HG03442 (cell line): ENCODE measurements at regions not wholly inside any gene's neighbourhood (a gene's known extent, or its start where the extent isn't known, plus 50 kb on each side); places are given as distances from the start of the nearest gene placed in this dataset.

Source experiments
- ATAC-seq: cut with Tn5 transposase; IDR thresholded peaks from one replicate; pipeline ENCODE4 v1.9.1; 2021; ENCODE audit warnings: mild to moderate bottlenecking, moderate library complexity; ENCODE audit not compliant: unreplicated experiment

GRCh38 chr18:78390348-78390951 is 589.2 kb upstream of the SALL3 start:
- ATAC-seq = no peak

- no peak for ATAC-seq
Observed at GRCh38 chr18:78390952-78391348, 588.7 kb upstream of the SALL3 start.

DNA sequence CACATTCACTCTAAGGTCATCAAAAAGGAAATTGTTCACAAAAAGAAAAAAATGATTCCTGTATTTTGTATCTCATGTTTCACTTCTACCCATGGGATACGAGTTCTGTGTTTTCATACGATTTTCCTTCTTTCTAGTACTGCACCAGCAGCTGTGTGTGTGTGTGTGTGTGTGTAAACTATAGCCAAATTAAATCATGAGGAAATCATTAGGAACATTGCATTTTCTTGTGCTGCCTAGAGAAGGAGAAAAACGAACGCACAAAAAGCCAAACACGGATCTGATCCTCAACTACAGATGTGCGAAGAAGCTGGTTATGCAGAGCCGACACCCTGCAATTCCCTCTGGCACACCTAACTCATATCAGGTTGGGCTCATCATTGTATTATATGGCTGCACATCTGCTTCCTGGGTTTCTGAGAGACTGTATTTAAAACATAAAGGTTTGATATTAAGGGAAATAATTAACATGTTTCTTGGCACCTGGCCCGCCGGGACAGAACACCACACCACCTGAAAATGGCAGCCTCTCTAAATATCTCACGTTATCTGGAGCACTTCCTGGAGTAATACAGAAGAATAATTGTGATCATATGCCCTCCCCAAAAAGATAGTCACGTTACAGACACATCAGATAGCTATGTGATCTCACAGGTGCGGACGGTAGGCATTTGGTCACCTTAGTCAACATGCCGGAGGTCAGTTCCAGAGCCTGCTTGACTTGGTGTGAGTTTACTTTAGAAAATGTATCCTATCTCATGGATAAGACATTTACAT is 586.3 kb upstream of the SALL3 start:
- no peak for ATAC-seq

DNA sequence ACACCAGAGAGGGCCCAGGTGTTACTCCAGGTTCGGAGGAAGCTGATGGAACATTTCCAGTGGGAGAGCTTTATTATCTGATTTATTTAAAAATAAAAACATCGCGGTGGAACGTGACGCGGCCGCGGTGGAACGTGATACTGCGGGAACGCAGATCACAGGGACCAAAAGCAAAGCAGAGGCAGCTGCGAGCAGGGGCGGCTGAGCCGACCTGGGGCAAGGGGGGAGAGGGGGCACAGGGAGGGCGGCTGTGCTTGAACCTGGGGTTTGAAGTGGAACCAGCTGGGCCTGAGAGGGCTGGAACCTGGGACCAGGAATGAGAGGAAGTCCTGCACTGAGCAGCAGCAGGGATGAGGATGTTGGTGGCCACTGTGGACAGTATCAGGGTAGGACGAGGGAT is 583.5 kb upstream of the SALL3 start:
- ATAC-seq = no peak

- ATAC-seq = no peak
Observed at GRCh38 chr18:78396756-78397155, 582.9 kb upstream of the SALL3 start.

GRCh38 chr18:78399992-78400503 is 579.6 kb upstream of the SALL3 start:
- no peak for ATAC-seq

DNA sequence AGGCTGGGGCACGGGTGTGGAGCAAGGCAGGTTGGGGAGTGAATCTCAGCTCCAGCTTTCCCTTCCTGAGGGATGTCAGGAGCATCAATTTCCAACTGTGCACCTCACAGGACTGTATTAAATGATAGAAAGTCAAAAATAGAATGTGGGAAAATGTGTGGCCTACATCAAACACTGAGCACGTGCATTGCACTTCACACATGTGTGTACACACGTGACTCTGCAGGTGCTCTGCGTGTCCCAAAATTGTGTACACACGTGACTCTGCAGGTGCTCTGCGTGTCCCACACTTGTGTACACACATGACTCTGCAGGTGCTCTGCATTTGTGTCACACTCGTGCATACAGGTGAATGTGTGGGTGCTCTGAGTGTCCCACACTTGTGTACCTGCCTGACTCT is 577.2 kb upstream of the SALL3 start:
- no peak for ATAC-seq

GRCh38 chr18:78402966-78403365 is 576.7 kb upstream of the SALL3 start:
- ATAC-seq = no peak

DNA sequence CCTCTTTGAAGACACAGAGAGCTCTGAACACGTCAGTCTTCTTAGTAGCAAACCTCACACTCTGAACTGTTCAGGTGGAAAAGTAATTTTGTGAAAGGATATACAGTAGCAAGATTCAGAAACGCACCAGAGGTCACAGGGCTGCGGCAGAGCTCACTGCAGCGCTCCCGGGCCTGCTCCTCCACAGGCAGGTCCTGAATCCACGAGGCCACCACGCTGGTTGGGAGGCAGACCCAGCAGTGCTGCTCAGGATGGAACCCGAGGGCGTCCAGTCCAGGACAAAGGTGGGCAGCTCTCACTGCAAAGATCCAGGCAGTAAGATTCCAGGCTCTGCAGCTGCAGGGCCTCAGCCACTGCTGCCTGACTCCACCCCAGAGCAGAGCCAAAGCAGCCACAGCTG is 576.2 kb upstream of the SALL3 start:
- ATAC-seq = no peak

- no peak for ATAC-seq
Observed at GRCh38 chr18:78405763-78406162, 573.9 kb upstream of the SALL3 start.

DNA sequence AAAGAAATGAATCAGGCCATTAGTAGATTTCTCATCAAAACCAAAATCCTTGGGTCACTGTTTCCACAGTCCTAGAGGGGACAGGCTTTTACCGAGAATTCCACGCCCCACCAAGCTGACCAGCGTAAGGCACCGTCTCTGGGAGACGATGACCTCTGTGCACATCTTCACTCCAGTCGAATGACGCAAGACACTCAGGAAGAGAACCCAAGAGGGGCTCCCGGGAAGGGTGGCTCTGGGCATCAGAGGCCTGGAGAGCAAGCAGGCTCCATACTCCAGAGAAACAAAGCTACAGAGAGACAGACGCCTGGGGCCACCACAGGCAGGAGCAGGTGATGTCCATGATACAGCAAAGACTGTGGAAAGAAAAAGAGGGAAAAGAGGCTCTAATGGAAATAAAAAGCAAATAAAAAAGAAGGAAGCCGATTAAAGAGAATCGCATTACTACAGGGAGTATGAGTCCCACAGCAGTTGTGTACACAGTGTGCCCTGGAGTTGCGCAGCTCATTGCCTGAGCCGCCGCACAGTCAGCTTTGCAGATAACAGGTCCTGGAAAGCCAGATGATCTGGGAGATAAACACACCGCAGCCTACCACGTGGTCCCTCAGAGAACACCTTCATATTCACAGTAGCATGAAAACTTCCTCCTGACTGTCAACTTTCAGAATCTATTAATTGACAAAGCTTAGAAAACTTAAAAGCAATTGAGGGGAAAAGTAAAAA is 572.7 kb upstream of the SALL3 start:
- no peak for ATAC-seq

DNA sequence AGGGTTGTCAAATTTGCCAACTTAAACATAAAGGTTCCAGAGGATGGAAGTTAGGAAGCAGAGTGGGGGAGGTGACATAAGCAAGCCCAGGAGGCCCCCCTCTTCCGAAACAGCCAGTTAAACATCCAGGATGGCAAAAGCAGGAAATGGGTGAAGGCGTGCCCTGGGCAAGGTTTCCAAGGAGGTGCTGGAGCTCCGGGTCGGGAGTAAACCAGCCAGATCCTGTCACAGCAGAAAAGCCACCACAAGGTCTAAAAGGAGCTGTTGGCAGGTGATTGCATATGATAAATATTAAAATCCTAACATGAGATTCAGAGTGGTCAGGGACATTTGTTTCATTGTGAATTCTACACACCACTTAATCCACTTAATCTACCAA is 572.2 kb upstream of the SALL3 start:
- ATAC-seq = no peak

DNA sequence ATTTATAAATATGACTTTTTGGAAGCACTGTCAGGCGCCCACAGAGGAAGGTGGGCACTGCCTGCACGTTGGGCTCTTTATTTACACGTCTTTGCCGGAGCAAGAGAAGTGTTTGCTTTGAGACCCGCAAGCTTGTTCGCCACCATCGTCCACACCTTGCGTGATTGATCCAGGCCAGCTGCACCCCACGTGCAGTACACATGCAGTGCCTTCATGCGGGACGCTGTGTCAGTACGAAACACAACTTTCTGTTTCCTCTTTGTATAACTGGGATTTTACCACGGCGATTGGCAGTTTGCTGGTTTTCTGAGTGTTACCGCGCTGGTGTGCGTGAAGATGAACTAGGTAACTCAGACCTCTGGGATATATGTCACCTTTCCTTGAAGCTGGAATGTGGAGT is 571.0 kb upstream of the SALL3 start:
- ATAC-seq = no peak

- ATAC-seq = no peak
Observed at GRCh38 chr18:78410094-78410786, 569.4 kb upstream of the SALL3 start.

- ATAC-seq = no peak
Observed at GRCh38 chr18:78411539-78411938, 568.1 kb upstream of the SALL3 start.

DNA sequence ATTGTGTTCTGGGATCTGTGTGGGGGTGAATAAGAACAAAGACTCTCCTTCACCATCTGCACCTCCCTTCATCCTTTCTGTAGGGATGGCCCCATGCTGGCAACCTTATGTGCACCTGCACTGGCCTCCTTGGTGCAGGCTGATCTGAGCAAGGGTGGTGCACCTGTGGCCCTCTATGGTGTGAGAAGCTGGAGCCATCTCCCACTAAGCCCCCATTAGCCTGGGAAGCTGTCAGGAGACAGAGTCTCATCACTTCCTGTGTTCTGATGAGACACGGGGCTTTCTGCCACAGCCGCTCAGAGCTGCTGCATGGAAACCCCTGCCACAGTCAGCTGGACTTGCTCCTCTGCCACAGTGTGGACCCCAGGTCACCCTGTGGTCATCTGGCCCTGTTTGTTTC is 565.3 kb upstream of the SALL3 start:
- no peak for ATAC-seq

- ATAC-seq = no peak
Observed at GRCh38 chr18:78416853-78417252, 562.8 kb upstream of the SALL3 start.

DNA sequence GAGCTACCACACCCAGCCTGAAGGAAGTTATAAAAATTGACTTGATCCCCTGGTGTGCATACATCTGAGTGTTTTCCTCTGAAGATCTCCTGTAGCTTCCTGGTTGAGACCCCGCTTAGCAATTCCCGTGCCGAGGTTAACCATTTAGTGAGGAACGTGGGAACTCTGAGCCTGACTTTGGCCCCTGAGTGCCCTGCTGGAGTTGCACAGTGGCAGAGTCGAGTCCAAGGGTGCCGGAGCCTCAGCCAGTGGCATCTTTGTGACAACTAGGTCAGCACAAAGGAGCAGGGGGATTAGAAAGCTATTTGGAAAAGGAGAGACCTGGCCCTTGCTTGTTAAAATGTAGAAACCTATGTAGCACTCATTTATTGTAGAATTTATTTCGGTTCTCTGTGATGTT is 561.2 kb upstream of the SALL3 start:
- no peak for ATAC-seq

- ATAC-seq = no peak
Observed at GRCh38 chr18:78419171-78419570, 560.4 kb upstream of the SALL3 start.

DNA sequence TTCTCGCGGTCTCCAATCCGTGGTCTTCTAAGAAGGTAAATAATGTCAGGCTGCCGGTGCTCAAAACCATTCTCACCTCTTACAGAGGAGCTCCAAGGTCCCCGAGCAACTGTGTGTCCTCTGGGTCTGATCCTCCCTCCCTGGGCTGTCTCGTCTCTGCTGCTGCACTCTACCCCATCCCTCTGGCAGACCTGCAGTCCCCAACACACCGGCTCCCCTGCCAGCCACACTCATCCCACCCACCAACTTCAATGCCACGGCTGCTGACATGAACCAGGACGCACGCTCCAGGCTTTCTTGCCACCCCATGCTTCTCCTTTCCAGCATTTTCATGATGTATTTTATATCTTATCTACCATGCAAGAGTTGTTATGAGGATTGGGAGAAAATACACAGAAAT is 559.5 kb upstream of the SALL3 start:
- no peak for ATAC-seq

GRCh38 chr18:78421392-78421791 is 558.2 kb upstream of the SALL3 start:
- ATAC-seq = no peak
